ENCODE measurements at regions not wholly inside any gene's neighbourhood (a gene's known extent, or its start where the extent isn't known, plus 50 kb on each side); places are given as distances from the start of the nearest gene placed in this dataset.
A peak's percentile ranks its signal among the peaks of the same experiment; 100 is the strongest.

DNA sequence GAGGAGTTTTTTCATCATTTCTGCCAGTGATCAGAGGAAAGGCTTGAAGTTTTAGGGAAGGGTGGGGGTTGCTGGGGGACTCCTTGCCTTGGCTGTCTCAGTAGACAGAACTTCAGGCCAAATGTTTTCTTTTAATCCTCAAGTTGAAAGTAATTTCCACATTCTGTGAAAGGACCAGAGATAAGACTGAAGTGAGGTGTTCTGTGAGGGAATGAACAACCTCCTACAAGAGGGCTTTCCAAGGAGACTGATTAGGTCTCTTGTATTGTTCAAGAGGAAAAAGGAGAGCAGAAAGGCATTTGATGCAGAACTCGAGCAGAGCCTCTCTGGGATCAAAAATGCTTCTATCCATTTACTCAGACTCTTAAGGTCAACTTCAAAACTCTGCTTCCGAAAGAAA, 282.1 kb upstream of the ATP10B start:
- no peak for DNase-seq (ENCODE audit: low read depth in 2 of 2)

DNA sequence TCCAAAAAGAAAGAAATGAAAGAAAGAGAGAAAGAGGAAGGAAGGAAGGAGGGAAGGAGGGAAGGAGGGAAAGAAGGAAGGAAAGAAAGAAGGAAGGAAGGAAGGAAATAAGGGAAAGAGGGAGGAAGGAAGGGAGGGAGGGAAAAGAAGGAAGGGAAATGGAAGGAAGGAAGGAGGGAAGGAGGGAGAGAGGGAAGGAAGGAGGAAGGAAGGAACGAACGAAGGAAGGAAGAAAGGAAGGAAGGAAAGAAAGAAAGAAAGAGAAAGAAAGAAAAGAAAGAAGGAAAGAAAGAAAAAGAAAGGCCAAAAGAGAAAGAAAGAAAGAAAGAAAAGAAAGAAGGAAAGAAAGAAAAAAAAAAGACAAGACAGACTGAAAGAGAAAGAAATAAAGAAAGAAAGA, 263.9 kb upstream of the ATP10B start:
- DNase-seq (ENCODE audit: low read depth in 2 of 2), result no peak

GRCh38 chr5:161112371-161112770, 260.4 kb upstream of the ATP10B start:
- no peak for DNase-seq (ENCODE audit: low read depth in 2 of 2)

- DNase-seq (ENCODE audit: low read depth in 2 of 2), result no peak
These were observed 253.5 kb upstream of the ATP10B start for GRCh38 chr5:161105525-161105924.

GRCh38 chr5:161098516-161098915, 246.5 kb upstream of the ATP10B start:
- DNase-seq (ENCODE audit: low read depth in 2 of 2), result no peak

DNA sequence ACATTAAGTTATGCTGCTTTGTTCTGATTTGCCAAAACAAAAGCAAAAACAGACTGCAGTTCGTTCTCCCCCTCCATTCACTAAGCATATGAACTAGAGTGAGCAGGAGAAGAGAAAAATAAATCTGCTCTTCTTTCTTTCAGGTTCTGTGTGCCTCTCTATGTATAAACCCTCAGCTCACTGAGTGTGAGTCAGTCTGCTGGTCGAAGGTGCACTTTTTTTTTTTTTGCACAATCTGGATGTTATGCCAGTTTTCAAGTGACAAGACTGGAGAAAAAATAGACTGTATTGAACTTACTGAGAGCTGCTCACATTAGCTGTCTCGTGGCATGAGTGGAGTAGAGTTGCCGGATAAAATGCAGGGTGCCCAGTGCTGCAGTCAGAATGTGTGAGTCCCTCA, 244.6 kb upstream of the ATP10B start:
- no peak for DNase-seq (ENCODE audit: low read depth in 2 of 2)

DNA sequence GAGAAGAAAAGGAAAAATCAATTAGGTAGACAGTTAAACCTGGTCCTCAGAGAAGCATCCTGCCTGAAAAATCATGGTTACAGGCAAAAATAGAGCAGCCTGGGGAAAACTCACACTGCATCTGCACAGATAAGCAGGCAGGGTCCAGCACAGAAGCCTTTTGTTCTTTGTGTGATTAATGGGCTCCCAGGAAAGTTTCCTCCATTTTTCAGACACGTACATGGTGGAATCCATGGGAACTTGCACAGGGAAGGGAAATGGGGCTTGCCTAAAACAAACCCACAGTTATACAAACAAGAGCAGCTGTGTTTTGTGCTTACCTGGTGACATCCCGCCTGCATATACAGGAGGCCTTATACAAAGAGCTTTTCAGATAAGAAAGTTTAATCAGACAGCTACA, 243.9 kb upstream of the ATP10B start:
- DNase-seq (ENCODE audit: low read depth in 2 of 2), result no peak

DNA sequence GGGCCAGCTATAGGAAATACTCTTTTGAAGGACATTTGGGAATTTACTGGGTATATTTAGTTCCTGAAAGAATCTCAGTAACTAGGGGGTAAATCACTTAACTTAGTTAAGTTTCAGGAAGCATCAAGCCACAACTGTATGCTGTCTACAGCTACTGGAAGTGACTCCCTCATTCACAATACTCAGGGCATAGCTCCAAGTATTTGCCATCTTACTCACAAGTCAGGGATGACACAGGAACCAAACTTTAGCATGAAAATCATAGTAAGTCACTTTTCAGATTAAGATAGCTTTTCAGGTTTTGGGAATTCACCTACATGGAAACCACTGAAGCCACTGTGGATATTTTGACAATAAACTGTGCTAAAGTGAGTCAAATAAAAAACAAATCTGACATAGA, 242.4 kb upstream of the ATP10B start:
- peak; percentile 21 to 26 for DNase-seq (ENCODE audit: low read depth in 2 of 2)

GRCh38 chr5:161093100-161093499, 241.1 kb upstream of the ATP10B start:
- no peak for DNase-seq (ENCODE audit: low read depth in 2 of 2)

DNA sequence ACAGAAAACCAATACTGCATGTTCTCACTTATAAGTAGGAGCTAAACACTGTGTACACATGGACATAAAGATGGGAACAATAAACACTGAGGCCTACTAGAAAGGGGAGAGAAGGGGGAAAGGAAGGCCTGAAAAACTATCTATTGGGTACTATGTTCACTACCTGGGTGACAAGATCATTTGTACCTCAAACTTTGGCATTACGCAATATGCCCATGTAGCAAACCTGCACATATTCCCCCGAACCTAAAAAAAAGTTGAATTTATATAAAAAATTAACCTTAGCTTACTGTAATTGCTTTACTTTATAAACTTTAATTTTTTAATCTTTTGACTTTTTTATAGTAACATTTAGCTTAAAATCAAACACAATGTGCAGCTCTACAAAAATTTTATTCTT, 237.6 kb upstream of the ATP10B start:
- DNase-seq (ENCODE audit: low read depth in 2 of 2), result no peak

DNA sequence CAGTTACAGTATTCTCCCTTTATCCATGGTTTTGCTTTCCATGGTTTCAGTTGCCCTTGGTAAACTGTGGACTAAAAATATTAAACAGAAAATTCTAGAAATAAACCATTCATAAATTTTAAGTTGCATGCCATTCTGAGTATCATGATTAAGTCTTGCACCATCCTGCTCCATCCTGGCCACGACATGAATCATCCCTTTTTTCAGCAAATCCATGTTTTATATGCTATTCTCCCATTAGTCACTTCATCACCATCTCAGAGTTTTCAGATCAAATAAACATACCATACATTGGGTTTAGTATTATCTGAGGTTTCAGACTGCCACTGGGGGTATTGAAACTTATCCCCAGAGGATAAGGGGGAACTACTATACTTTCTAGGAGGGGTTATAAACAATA, 234.4 kb upstream of the ATP10B start:
- DNase-seq (ENCODE audit: low read depth in 2 of 2), result peak; percentile 55 to 60

DNA sequence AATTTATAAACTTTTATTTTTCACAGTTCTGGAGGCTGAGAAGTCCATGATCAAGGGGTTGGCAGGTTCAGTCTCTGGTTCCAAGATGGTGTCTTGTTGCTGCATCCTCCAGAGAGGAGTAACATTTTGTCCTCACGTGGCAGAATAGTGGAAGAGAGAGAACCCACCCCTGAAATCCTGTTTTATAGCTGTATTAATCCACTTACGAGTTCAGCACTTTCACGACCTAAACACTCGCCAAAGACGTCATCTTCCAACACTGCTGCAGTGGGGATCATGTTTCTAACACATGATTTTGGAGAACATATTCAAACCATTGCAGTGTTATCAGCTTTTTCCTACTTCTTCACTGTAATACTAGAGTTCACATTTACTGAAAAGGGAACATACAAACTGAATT, 233.0 kb upstream of the ATP10B start:
- no peak for DNase-seq (ENCODE audit: low read depth in 2 of 2)

GRCh38 chr5:161084115-161084514, 232.1 kb upstream of the ATP10B start:
- DNase-seq (ENCODE audit: low read depth in 2 of 2), result no peak

- DNase-seq (ENCODE audit: low read depth in 2 of 2), result no peak
These were observed 226.8 kb upstream of the ATP10B start for GRCh38 chr5:161078793-161079192.

GRCh38 chr5:161077936-161078545, 226.0 kb upstream of the ATP10B start:
- DNase-seq (ENCODE audit: low read depth in 2 of 2), result no peak

DNA sequence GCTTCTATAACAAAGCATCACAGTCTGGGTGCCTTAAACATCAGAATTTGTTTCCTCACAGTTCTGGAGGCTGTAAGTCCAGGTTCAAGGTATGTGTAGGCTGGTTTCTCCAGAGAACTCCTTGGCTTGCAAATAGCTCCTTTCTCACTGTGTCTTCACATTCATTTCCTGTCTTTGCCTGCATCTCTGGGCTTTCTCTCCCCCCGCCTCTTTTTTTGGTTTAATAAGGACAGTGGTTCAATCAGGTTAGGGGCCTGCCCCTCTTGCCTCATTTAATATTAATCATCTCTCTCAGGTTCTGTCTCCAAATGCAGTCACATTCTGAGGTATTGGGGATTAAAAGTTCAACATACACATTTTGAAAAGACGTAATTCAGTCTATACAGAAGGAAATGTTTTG, 225.5 kb upstream of the ATP10B start:
- no peak for DNase-seq (ENCODE audit: low read depth in 2 of 2)

GRCh38 chr5:161064781-161065180, 212.8 kb upstream of the ATP10B start:
- DNase-seq (ENCODE audit: low read depth in 2 of 2), result no peak

- no peak for DNase-seq (ENCODE audit: low read depth in 2 of 2)
These were observed 212.3 kb upstream of the ATP10B start for GRCh38 chr5:161064297-161064696.

DNA sequence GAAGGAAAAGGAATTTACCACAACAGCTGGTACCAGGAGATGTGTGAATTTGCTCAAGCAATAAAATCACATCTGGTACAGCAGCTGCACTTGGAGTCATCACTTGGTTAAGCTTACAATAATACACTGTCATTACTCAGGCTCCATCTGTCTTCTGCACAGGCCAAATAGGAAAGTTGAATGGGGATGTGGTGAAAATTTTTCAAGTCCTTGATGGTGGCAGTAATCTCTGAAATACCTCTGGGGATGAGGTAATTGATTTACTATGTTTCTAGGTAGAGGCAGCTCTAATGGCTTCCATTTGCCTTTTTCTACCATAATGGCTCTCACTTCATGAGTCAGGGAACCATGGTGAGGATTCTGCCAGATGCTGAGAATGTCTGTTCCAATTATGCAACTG, 206.8 kb upstream of the ATP10B start:
- peak in 1 of 2 experiments; percentile 1 for DNase-seq (ENCODE audit: low read depth in 2 of 2)

GRCh38 chr5:161051920-161052500, 200.0 kb upstream of the ATP10B start:
- no peak for DNase-seq (ENCODE audit: low read depth in 2 of 2)

GRCh38 chr5:161047024-161047423, 195.0 kb upstream of the ATP10B start:
- DNase-seq (ENCODE audit: low read depth in 2 of 2), result no peak

GRCh38 chr5:161042862-161043261, 190.9 kb upstream of the ATP10B start:
- DNase-seq (ENCODE audit: low read depth in 2 of 2), result no peak

DNA sequence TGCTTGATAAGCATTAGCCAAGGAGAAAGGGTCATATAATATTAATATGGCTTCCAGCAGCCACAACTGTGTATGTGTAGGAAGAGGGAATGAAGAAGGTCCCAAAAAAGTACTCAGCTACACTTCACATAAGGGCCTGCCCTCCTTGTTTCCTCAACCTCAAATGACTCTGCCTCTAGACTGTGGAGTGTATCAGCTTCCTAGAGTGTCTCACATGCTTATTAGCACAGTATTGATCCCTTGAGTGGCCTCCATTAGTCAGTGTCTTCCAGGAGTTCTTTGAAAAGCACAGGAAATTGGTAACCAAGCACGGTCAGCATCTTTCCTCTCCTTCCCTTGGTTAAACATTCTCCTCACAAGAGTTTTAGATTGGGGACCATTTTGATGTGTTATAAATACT, 190.4 kb upstream of the ATP10B start:
- DNase-seq (ENCODE audit: low read depth in 2 of 2), result no peak

DNA sequence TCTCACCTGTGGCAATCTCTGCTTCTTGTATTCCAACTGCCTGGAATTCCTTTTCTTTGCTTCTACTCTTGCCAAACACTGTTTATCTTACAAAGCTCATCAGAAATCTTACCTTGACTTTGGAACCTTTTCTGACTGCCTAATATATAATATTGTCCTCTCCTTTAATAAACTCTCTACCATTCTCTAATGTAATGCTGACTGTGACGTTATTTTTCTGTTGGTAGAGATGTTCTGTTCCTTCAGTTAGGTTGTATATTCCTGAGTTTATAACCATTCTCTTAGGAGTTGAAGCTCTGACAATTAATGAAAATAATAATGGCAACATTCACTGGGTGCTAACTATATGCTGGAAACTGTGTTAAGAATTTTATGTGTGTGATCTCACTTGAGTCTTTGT, 188.8 kb upstream of the ATP10B start:
- no peak for DNase-seq (ENCODE audit: low read depth in 2 of 2)

Data from fibroblast of skin of left biceps (primary cell).